Adrenal gland (tissue), 5 donors: ENCODE measurements at regions not wholly inside any gene's neighbourhood (a gene's known extent, or its start where the extent isn't known, plus 50 kb on each side); places are given as distances from the start of the nearest gene placed in this dataset.

Source experiments
- POLR2A ChIP-seq, 2 donors: fragments of 450-650 bp; IDR thresholded peaks; one replicate each; pipeline ENCODE4 v1.6.1; 2017; ENCODE audit warnings: antibody characterized with exemption in 2 of 2, mild to moderate bottlenecking in 2 of 2, moderate library complexity in 1 of 2
- TF ChIP-seq, protein P1 (sequence below), 6 experiments: fragments of 450-650 bp in 4 of 6; fragments of 200-600 bp in 2 of 6; sonication (generic) in 1 of 6; IDR thresholded peaks; 1 replicate in 5 of 6; 2 replicates in 1 of 6; pipeline versions ENCODE4 v1.5.1 to v1.8.0; 2016 to 2021; ENCODE audit warnings: antibody characterized with exemption in 6 of 6, mild to moderate bottlenecking in 2 of 6, moderate library complexity in 1 of 6
- donor health status: DM: no; HTN: no; CAD: no.

DNA sequence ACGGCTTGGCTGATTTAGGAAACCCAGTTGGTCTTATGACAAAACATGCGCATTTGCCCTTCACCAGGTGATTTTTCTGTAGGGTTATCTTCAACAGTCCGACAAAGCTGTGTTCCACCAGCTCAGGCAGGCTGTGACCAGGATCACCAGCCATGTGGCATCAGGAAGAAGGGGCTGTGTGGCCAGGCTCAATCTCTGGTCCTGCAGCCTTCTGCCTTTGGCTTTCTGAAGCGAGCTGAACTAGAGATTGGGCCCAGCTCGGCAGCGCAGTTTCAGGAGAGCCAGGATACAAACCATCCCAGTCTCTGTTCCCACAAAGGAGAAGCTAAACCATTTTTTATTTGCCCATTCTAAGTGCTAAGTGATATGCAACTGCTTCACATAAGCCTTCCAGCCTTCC lies 282.3 kb downstream of the SOX11 start:
- TF ChIP-seq, protein P1, sequence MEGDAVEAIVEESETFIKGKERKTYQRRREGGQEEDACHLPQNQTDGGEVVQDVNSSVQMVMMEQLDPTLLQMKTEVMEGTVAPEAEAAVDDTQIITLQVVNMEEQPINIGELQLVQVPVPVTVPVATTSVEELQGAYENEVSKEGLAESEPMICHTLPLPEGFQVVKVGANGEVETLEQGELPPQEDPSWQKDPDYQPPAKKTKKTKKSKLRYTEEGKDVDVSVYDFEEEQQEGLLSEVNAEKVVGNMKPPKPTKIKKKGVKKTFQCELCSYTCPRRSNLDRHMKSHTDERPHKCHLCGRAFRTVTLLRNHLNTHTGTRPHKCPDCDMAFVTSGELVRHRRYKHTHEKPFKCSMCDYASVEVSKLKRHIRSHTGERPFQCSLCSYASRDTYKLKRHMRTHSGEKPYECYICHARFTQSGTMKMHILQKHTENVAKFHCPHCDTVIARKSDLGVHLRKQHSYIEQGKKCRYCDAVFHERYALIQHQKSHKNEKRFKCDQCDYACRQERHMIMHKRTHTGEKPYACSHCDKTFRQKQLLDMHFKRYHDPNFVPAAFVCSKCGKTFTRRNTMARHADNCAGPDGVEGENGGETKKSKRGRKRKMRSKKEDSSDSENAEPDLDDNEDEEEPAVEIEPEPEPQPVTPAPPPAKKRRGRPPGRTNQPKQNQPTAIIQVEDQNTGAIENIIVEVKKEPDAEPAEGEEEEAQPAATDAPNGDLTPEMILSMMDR (IDR thresholded peaks at IDR 0.05), result no peak
- TF ChIP-seq POLR2A (IDR thresholded peaks at IDR 0.05), result no peak
